ENCODE measurements at regions not wholly inside any gene's neighbourhood (a gene's known extent, or its start where the extent isn't known, plus 50 kb on each side); places are given as distances from the start of the nearest gene placed in this dataset.

GRCh38 chr9:80143899-80144298, 572.1 kb downstream of the TLE4 start:
- H3K79me2 ChIP-seq (ENCODE audit: control insufficient read depth in 1 of 2, insufficient read depth in 2 of 2, low read length in 2 of 2), result no peaks in the 10 kb centered on the region
- H3K56ac ChIP-seq (replicated peaks; ENCODE audit: insufficient read length, low read depth, low read length), result no peak overlapping the region
- no peaks in the 10 kb centered on the region for H3K79me1 ChIP-seq (ENCODE audit: low read depth, low read length)
- H3K4me2 ChIP-seq (ENCODE audit: insufficient read depth in 1 of 2, low read depth in 2 of 2, low read length in 2 of 2), result no peak overlapping the region
- no peaks in the 10 kb centered on the region for H3K27me3 ChIP-seq (replicated peaks in 1 of 4; ENCODE audit: control insufficient read depth in 3 of 4, extremely low read depth in 1 of 4, insufficient read depth in 3 of 4, low read length in 3 of 4)
- FAIRE-seq (no peak), DNase-seq (ENCODE audit: low read depth in 1 of 2, low spot score in 2 of 2) (no peak)
- no peak overlapping the region for H3K4me3 ChIP-seq (ENCODE audit: extremely low read depth in 1 of 4, insufficient read depth in 2 of 4, low read depth in 3 of 4, low read length in 4 of 4)
- H3K9me3 ChIP-seq (ENCODE audit: insufficient read depth in 2 of 2, low read depth in 1 of 2, low read length in 1 of 2), result no peaks in the 10 kb centered on the region
- H2AFZ ChIP-seq (ENCODE audit: low read length), result no peak overlapping the region
- no peak overlapping the region for H4K8ac ChIP-seq (ENCODE audit: extremely low read depth, insufficient read depth, low read length)
- no peak overlapping the region for H3K4ac ChIP-seq (replicated peaks; ENCODE audit: insufficient read length, low read depth, low read length)
- WGBS, 2 experiments (ENCODE audit: extremely low coverage in 1 of 2, insufficient coverage in 1 of 2, insufficient read length in 1 of 2, insufficient replicate concordance in 2 of 2, low coverage in 1 of 2, low lambda C conversion rate in 2 of 2, missing lambda C conversion rate in 1 of 2), result 98% methylated on average over 3 of the region's 3 CpGs; no CpG with 5 or more reads in 1 of the 2 experiments
- H3K36me3 ChIP-seq (ENCODE audit: control insufficient read depth in 2 of 4, insufficient read depth in 4 of 4, low read length in 3 of 4), result no peaks in the 10 kb centered on the region
- H2BK5ac ChIP-seq (ENCODE audit: low read depth, low read length), result no peak overlapping the region
- no peak overlapping the region for H2BK20ac ChIP-seq (ENCODE audit: low read length)
- H2BK120ac ChIP-seq (replicated peaks; ENCODE audit: low read depth, low read length), result no peak overlapping the region
- no peak overlapping the region for H3K14ac ChIP-seq (ENCODE audit: insufficient read length)
- no peak overlapping the region for H3K18ac ChIP-seq (ENCODE audit: extremely low read depth, low read length)
- no peak overlapping the region for H3K27ac ChIP-seq (ENCODE audit: low read depth, low read length)
- no peaks in the 10 kb centered on the region for H3K23me2 ChIP-seq (ENCODE audit: low read depth, low read length)
- H4K20me1 ChIP-seq (replicated peaks in 1 of 2; ENCODE audit: control insufficient read depth in 1 of 2, insufficient read depth in 2 of 2, low read length in 2 of 2), result no peaks in the 10 kb centered on the region
- no peak overlapping the region for H3K9ac ChIP-seq (replicated peaks in 1 of 4; ENCODE audit: extremely low read depth in 1 of 4, low read depth in 3 of 4, low read length in 3 of 4)
- no peak overlapping the region for H4K5ac ChIP-seq (ENCODE audit: insufficient read length, low read depth, low read length)
- CTCF ChIA-PET (ENCODE audit: partially characterized antibody), result interaction anchor here (1.2 to 2.8 kb wide), 2 partner anchors 10 to 13 kb away, joined by 3 to 8 read pairs; no protein-coding TSS in a partner anchor
- H4K91ac ChIP-seq (replicated peaks; ENCODE audit: insufficient read length, low read length), result no peak overlapping the region
- no peak overlapping the region for H2AK5ac ChIP-seq (ENCODE audit: low read depth, low read length)
- no peaks in the 10 kb centered on the region for H3K4me1 ChIP-seq (replicated peaks in 1 of 4; ENCODE audit: control insufficient read depth in 3 of 4, insufficient read depth in 4 of 4, low read length in 3 of 4)
- no peak overlapping the region for H2BK15ac ChIP-seq (ENCODE audit: low read length)
- no peak overlapping the region for H2BK12ac ChIP-seq (ENCODE audit: low read depth, low read length)
- POLR2A ChIA-PET (ENCODE audit: partially characterized antibody), result no interaction called here
- no peak overlapping the region for H3K23ac ChIP-seq (ENCODE audit: insufficient read length)
- TF ChIP-seq CBX8 (IDR thresholded peaks at IDR 0.05; ENCODE audit: borderline replicate concordance, low read depth, low read length) (no peak), PHF8 (conservative IDR thresholded peaks at IDR 0.05; ENCODE audit: low read depth, low read length) (no peak), EP300 (IDR thresholded peaks at IDR 0.05; ENCODE audit: borderline replicate concordance in 1 of 2, low read depth in 2 of 2, low read length in 2 of 2) (no peak), SP1 (IDR thresholded peaks at IDR 0.05; ENCODE audit: low read depth, low read length) (no peak), HDAC6 (IDR thresholded peaks at IDR 0.05; ENCODE audit: low read depth, low read length) (no peak), TCF12 (IDR thresholded peaks at IDR 0.05; ENCODE audit: low read depth, low read length) (no peak), MAX (IDR thresholded peaks at IDR 0.05) (no peak), POLR2A (IDR thresholded peaks at IDR 0.05; ENCODE audit: control extremely low read depth in 1 of 2, low read depth in 2 of 2, low read length in 2 of 2) (no peak), CHD1 (IDR thresholded peaks at IDR 0.05; ENCODE audit: low read depth, low read length) (no peak), BRCA1 (IDR thresholded peaks at IDR 0.05; ENCODE audit: low read depth, low read length) (no peak), ATF2 (IDR thresholded peaks at IDR 0.05; ENCODE audit: low read length) (no peak), RNF2 (IDR thresholded peaks at IDR 0.05; ENCODE audit: borderline replicate concordance, low read depth, low read length, missing control alignments, poor library complexity, severe bottlenecking) (no peak), FOSL1 (IDR thresholded peaks at IDR 0.05; ENCODE audit: insufficient read depth, low read depth, low read length) (no peak)
